DMS53 (cell line): ENCODE measurements at regions not wholly inside any gene's neighbourhood (a gene's known extent, or its start where the extent isn't known, plus 50 kb on each side); places are given as distances from the start of the nearest gene placed in this dataset.
"Not testable (repeated sequence)": the region's sequence is repeated elsewhere in the genome, so short reads cannot be mapped to it uniquely, and the experiment has no call there.

Source experiments
- DNase-seq: peaks from one replicate; lab custom pipeline; 2025; lab: John Stamatoyannopoulos, UW

DNA sequence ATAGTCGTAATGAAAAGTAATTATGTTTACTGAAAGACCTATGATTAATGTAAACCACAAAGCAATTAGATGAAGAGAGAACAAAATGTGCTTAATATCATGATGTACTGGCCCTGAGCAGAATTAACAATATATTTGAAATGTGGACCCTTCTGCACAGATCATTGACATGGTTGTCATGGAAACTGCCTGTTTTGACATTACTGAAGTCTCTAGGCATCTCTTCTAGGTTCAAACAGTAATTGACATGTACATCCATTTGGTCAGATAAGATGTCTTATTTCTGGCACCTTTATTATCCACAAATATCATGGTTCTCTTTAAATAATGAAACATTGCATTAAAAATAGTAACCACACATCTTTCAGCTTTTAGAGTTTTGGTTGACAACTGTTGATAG is 251.7 kb upstream of the GNPDA2 start:
- no peak for DNase-seq

DNA sequence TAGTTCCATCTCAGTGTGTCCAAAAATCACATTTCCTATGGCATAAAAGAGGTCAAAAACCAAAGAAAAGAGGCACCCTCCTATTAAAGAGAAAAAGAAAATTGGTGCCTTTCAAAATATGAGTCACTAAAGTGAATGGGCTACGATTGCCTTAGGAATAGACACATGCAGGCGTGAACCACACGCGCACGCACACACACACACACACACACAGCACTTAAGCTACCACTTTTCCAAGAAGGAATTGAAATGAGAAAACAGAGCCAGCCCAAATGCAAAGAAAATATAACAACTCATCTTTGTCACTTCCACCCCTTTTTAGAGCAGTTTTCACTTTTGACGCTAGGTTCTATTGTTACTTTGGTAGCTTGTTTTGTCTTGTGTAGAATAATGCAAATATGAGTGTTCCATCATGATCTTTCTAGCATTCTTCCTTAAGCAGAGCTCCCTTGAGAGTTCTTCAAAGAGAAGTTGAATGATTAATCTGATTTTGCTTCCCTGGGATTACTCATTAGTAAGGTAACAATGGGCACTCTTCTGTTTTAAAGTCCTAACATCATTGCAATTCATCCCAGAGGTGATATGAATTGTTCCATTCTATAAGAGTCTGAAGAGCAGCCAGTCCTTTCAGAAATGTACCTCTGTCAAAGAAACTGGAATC is 239.2 kb upstream of the GNPDA2 start:
- DNase-seq = no peak

DNA sequence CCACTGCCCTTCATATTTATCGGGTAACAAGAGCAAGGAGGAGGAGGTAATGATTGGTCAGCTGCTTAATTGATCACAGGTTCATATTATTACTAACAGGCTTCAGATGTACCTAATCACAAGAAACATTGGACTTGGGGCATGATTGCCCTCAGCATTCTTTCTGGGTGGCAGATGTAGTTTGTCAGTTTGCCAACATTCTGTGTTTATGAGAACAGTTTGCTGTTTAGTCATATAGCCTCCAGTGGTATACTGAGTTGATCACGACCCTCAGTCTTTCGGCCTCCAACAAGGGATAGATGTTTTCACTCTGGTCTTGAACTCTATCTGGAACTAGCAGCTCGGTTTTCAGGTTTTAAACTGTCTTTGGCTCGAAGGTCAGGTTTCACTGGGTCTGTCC is 237.7 kb upstream of the GNPDA2 start:
- not testable (repeated sequence) for DNase-seq

DNA sequence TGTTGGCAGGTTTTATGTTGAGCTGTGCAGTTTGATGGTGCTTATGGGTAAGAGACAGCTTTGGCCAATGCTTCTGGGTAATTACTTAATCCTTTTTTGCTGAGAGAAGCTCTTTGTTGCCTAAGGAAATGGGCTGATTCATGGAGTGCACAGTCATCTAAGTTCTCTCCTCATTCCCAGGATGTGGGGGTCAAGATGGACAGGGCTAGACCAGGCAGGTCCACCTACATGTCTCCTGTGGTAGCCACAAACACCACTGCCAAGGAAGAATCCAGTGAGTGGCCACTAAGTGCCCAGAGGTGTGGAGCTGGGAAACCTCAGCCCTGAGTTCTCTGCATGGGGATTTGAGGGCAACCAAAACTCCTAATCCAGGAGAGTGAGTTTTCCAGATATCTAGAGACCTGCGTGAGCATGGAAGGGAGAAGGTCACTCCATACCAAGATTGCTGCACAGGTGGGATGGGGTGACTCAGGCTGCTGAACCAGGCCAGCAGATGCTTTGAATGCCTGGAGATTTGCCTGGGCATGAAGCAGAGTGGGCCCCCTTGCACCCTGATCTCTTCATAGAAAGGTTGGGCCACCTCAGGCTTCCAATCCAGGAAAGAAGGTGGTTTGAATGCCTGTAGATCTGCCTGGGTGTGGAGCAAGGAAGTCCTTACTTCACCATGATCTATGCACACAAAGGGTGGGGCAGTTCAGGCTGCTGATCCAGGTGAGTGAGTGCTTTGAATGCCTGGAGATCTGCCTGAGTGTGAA is 234.8 kb upstream of the GNPDA2 start:
- DNase-seq = no peak

DNA sequence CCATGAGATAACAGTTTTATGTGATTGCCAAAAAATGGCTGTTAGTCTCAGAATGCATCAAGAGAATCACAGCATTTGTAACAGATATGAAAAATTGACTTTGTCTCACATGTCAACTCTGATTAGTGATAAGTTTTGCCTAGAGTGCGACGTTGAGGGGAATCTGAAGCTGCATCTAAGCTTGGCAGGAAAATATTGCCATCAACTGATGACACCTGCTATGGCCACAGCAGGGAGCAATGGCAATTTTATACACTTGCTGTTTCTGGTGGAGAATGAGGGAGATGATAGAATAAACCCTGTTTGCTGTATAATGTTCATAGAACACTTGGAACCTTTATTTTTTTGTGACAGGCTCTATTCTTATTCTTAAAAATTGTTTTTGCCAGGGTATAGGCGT is 205.4 kb upstream of the GNPDA2 start:
- DNase-seq = no peak

DNA sequence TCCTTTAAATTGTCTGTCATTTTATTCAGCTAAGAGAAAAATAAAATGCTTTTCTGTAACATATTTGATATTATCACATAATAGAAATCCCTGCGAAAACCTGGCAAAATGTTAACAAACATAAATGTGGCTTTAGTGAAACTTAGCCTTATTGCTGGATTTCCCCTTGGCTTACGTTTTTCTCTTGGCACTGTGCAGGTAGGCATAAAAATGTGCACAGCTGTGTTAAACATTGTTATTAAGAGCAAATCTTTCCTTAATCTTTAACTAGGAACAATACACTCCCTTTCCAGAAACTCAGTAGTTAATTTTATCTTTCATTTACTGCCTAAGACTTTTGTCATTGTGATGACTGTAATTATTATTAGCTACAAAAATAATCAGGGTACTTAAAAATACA is 202.4 kb upstream of the GNPDA2 start:
- DNase-seq = no peak

DNA sequence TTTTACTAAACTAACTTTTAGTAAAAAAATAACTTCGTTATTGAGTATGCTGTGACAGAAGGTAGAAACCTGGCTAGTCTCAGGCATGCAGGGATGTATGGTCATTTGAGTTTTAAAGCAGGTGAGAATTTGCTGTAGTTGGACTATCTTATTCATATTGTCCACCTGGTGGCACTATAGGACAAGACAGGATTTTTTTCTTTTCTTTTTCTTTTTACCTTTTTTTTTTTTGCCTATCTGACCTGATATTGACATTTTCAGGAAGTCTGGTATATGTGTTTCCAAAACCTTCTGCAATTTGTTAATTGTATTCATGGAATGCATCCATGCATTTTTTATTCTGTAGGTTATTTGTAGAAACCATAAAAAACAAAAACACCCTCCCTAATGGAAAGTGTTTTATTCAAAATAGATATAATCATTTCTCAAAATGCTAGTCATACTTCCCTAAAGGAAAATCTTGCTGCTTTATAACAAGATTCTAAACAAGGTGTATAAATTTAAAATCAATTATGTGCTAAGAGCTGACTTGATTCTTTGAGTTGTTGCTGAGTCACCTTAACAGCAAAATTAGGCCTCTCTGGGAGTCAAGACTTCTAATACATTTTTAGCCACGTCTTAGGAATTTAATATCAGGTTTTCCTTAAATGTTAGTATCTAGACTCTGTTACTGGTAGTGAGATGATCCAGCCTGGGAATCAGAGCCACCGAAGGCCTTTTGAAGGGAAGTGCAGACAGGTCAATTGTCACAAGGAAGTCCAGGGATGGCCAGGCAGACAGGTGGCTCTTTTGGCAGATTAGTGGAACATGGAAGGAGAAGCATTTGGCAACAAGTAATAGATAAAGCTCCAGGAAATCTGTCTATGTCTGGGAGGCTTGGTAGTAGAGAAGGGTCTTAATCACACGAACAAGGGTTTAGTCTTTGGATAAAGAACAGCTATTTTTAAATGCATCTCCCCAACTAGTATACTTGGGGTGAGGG is 201.3 kb upstream of the GNPDA2 start:
- peak; percentile 87 for DNase-seq

DNA sequence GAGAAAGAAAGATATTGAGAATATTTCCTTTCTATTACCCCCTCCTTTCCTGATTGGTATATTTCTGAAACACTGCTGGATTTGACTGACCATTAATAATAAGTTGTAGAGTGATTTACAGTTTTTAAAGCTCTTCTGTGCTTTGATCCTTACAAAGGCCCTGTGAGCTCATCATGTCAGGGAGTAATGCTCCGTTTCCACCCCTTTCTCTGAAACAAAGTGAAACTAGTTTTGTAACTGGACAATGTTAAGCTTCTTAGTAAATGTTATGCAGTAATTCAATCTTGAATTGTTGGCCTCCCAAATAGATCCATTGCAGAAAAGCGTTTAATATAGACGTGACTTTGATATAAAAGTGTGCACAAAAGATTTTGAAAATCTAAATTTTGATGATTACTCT is 190.1 kb upstream of the GNPDA2 start:
- DNase-seq = peak; percentile 80

DNA sequence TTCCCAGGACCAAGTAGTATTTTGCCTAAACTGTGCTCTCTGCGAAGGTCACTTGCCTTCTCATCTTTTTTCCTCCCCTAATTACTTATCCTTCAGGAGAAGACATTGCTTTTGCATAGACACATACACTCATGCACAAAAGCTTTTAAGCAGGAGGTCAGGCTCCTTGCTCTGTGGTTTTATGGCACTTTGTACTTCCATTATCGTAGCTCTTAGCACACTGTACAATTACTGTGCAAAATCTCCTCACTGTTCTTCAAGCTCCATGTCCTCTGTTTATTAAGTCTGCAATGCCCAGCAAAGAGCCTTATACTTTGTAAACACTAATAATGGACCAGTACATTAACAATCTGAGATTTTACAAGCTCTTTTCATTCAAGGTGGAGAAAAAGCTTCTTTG is 188.4 kb upstream of the GNPDA2 start:
- no peak for DNase-seq

DNA sequence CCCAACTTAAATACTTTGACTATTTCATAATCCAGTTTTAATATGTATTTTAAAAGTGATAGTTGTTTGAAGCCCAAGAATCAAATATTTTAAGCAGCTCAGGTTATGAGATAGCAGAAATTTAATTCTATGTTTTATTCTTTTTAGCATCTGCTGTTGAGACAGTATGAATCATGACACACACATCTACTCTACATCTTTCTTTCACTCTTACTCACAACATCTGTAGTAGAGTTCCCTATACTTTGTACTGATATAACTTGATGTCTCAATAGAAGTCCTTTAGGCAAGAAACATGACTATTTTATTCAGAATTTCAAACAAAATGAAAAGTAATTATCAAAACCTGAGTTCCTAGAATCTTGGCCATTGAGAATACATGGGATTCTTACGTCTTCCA is 187.9 kb upstream of the GNPDA2 start:
- no peak for DNase-seq

DNA sequence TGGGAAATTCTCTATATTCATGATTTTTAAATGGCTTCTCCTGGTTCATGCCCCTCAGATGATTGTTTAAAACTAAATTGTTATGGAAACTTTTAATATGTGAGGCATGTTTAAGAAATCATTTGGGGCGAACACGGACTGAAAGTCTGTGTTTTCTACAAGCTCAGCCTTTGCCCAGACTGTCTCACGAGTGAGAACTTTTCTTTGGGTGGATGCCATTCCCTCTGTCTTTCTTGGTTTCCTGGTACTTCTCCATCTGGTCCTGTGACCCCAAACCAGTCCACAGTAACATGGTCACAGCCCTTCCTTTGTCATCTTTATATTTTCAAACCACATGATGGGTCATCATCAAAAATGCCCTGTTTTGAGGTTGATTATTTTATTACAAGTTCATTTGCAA is 186.6 kb upstream of the GNPDA2 start:
- DNase-seq = no peak

DNA sequence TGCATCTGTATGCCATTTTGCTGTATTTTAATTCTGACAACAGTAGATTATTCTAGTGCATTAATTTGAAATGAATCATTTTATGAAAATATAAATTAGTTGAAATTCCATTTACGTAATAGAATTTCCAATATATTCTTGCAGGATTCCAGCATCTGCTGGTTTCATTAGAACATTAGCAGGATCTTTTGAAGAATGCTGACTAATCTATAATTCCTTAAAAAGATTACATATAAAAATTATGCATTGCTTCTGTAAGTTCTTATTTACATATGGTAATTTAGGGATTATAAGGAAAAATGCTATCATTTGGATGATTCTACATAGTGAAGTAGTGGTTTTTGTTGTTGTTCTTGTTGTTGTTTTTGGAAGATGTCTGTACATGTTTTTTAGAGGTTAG is 182.2 kb upstream of the GNPDA2 start:
- DNase-seq = no peak

DNA sequence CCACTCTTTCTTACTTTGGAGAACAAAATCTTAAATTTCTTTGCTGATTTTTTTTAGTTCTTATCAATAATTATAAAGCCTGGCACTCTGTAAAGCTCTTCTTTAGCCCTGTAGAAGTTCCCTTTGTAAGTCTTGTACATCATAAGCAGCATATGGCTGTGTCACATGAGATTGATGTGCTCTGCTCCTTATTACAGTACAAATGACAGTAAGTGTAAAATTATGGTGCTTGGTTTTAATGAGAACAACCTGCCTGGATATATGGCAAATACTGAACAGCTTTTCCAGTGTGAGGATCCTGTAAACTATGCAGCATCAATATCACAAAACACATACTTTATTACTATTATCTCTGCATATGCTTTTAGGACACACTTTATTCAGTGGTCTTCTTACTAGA is 145.9 kb upstream of the GNPDA2 start:
- DNase-seq = no peak

DNA sequence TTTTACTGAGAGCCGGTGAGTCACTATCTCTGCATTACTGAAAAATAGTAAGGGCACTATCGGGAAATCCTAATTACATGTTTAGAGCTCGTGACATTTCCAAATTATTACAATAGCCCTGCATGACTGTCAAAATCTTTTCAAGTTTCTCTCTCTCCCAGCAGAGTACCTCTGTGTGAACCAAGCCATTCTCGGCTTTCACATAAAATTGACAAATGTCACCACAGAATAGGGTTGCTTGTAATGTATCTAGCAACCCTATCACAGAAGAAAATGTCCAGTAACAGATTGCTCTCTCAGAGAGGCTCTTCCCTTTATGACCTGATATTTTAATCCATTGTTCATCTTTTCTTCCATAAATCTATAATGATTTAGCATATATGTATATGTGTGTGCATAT is 144.8 kb upstream of the GNPDA2 start:
- DNase-seq = no peak

DNA sequence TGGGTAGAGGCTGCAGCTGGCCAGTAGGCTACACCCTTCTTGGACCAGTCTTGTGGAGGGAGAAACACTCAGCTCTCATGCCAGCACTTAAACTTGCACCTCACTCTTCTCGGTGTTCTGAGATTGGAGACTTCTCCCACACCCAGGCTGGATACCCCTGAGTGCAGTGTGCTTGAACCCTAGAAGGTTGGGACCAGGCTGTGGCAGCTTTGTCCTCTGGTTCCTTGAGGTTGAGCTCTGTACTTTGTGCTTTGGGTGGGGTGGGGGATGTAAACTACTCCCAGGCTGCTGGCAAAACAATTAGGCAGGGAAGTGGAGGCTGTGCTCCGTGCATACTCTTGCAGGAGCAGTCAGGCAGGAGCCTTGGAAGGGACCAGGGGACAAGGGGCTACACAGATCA is 143.6 kb upstream of the GNPDA2 start:
- DNase-seq = no peak

DNA sequence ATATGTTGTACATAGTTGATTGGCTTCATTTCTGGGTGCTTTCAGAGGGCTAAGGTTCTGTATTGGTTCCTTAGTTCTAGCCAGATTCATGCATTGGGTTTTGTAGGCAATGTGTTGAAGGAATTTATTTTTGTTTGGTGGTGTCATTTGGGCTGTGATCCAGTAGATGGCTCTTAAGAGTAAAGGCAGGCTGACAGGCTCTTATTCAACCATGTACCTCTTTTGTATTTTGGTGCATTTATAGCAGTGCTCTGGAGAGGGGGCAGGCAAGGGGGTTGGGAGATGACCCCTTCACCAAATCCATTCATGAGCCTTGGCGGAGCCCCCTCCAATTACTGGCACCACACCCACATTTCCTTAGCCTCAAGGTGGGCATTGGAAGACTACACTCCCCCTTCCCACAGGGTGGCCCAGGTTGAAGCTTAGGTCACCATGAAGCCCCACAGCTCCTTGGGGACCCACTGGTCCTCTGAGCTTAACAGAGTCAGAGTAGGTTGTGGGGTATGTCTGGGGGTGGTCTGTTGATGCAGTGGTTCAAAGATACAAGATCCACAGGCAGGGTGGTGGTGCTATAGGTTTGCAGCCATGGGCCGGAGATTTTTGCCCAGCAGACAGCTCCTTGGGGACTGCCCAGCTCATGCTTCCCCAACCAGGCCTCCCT is 143.0 kb upstream of the GNPDA2 start:
- peak; percentile 35 for DNase-seq

DNA sequence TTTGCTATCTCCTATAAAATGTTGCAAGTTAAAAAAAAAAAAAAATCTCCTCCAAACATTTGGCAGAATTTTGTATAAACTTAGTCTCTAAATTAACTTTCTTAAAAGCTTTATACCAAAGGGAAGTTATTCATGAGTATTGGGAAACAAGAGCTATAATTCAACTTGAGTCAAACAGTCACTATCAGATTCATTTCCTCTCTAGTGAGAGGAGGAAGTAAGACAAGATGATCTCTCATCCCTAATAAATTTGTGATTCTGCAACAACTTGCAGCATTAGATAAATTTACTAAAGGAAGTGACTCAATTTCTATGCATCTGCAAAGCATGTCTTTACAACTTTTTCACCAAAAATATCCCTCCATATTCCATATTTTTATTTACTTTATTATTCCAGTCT is 135.4 kb upstream of the GNPDA2 start:
- no peak for DNase-seq

DNA sequence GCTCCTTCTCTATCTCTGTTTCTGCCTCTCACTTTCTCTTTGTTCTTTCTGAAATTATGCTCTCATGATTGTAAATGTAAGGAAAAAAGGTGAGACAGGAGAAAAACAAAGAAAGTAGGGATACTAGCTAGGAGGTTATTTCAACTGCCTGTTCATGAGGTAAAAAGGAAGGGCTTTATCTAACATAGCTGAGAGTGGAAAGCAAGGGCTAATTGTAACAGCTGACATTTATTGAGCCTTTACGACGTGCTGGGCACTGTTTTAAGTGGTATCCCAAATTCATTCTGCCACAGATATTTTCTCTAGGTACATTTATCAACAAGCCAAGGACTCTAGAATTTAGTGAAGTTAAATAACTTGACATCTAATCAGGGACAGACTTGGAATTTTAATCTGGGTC is 133.1 kb upstream of the GNPDA2 start:
- no peak for DNase-seq

DNA sequence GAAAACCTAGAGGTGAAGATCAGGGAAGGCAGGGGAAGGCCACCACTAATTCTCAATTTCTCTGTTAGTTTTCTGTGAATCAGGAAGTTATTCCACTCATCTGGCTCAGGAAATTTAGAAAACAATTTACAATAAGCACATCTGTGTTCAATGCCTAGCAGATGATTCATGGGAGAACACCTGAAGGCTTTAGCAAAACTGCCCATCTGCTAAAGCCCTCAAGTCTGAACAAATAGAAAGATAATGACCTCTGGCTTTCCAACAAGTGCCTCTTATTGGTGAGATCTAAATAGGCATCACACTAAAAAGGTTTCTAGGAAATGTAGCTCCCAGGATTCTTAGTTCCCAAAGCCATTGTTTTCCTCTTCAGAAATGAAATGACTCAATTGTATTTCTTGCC is 122.1 kb upstream of the GNPDA2 start:
- peak; percentile 83 for DNase-seq

DNA sequence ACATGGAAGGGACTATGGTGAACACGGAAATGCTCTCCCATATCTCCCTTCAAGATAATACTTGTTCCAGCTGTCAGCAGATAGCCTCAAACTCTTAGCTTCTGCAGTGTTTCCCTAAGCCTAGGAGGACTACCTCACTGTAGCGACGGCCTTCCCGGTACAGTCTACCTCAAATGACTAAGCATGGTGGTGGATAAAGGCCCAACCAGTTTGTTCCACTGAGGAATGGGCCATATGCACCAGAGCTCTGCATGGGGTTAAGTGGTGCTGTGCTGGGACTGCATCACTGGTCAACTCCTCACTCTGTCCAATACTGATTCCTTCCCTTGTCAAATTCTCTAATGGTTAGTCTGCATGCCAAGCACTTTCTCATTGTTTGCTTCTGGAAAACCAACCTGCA is 119.6 kb upstream of the GNPDA2 start:
- no peak for DNase-seq

DNA sequence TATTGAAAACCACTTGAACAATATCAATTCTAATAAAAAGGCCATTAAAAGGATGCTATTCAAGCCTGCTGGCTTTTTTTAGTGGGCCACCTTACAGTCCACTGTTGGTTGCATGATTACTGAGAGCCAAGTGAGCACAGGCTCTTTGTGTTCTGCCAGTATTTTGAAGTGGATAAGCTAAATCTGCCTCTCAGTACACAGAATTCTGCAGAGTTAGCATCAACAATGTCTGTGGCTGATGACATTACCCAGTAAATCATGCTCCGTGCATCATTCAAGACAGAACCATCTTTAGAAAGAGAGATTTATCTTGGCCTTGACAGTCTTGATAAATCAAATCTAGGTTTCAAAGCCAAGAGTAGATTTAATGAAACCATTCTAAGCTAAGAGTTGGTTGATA is 119.0 kb upstream of the GNPDA2 start:
- no peak for DNase-seq

DNA sequence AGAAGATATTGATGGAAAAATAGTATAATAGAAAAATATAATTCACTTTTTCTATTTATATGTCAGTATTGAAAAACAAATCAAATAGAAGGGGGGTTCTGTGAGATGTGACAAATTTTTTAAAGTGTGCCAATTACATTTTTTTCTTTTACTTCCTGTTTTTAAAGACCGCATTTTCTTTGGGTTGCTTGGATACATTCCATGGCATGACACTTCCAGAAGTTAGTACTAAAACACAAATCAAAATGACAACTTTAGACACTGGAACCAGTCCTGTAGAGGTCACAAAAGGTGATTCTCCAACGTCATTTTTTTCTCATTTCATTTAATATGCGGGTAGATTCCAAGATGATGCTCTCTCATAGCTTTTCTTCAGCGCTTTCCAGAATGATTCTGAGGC is 116.2 kb upstream of the GNPDA2 start:
- no peak for DNase-seq
